Activated CD4-positive, alpha-beta T cell treated with anti-CD3 and anti-CD28 coated beads for 36 hours (primary cell): ENCODE measurements at regions not wholly inside any gene's neighbourhood (a gene's known extent, or its start where the extent isn't known, plus 50 kb on each side); places are given as distances from the start of the nearest gene placed in this dataset.

ENCODE experiments used
- ATAC-seq: fragments of 200-7000 bp; cut with Tn5 transposase; one replicate; pipeline ENCODE4 v1.10.0; 2021; ENCODE audit warnings: mild to moderate bottlenecking, moderate library complexity
- CTCF ChIA-PET: fragments of 350-600 bp; sonication (Branson Sonifier 250); formaldehyde crosslinking; loops from one replicate; lab custom pipeline; 2021; ENCODE audit warnings: antibody characterized with exemption; lab: Charles Lee
- POLR2A ChIA-PET: fragments of 350-600 bp; sonication (Branson Sonifier 250); formaldehyde crosslinking; loops from one replicate; lab custom pipeline; 2021; ENCODE audit warnings: antibody characterized with exemption, inconsistent platforms; lab: Charles Lee
- DNase-seq: peaks from one replicate; pipeline ENCODE4 v3.0.0-alpha.2; 2020
- H3K27ac Mint-ChIP-seq: one replicate; pipeline ENCODE4 v1.8.0; 2021; ENCODE audit warnings: mixed read lengths
- H3K27me3 Mint-ChIP-seq: one replicate; pipeline ENCODE4 v1.8.0; 2021; ENCODE audit warnings: mixed read lengths
- H3K36me3 Mint-ChIP-seq: one replicate; pipeline ENCODE4 v1.8.0; 2021; ENCODE audit warnings: low read depth, mixed read lengths
- H3K4me1 Mint-ChIP-seq: one replicate; pipeline ENCODE4 v1.8.0; 2021; ENCODE audit warnings: mixed read lengths
- H3K4me3 Mint-ChIP-seq: one replicate; pipeline ENCODE4 v1.8.0; 2021; ENCODE audit warnings: mild to moderate bottlenecking, moderate library complexity, mixed read lengths
- H3K9me3 Mint-ChIP-seq: one replicate; pipeline ENCODE4 v1.8.0; 2021; ENCODE audit warnings: low read depth, mixed read lengths
- intact Hi-C, 2 experiments: fragments of 100-400 bp; cut with DNase I in 1 of 2; cut with micrococcal nuclease in 1 of 2; formaldehyde crosslinking; loops; one replicate each; pipeline versions ENCODE4 v1.14.2 to v1.15.1; 2022 to 2024; cut with DNase I, micrococcal nuclease

DNA sequence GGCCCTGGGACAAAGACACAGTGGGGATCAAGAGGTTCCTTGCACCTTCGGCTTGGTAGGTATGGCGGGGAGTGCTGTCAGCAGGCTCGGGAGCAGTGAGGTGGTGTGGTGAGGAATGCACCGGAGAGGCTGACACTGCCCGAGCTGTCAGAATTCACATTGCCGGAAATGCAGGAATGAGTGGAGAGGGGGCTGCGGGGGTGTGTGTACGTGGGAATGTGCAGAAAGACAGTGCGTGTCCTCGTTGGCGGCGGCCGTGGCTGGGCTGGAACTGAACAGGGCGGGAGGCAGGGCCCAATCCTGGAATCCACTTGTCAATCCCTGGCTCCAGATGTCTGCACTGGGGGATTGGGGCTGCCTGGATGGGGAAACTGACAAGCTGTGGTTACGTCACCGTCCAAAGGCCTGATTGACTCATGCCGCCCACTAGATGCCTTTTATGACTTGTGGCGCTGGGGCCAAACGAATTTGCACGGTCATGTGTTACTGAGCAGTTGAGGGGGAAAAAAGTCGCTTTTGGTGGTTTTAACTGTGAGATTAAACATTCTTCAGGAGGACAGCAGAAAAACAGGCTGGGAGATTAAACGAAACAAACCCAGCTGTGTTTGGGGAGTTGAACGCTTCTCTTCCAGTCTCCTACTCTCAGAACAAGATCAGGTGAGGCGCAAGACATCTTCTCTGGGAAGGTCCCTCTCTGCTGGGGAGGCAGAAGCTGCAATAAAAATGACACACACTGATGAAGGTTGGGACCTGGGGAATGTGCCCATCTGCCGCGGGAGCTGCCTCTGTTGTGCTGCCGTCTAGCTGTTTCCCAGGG is 189.4 kb upstream of the GLI2 start:
- Mint-ChIP-seq H3K4me3 (no peak overlapping the region), H3K27me3 (peaks cover 3% of the 10 kb centered on the region), H3K27ac (no peak overlapping the region), H3K36me3 (no peaks in the 10 kb centered on the region), H3K9me3 (no peaks in the 10 kb centered on the region), H3K4me1 (no peaks in the 10 kb centered on the region)
- DNase-seq = peak; percentile 18
- ChIA-PET CTCF (no interaction called here), POLR2A (no interaction called here)
- intact Hi-C loops = no loop called here
- no peak for ATAC-seq

DNA sequence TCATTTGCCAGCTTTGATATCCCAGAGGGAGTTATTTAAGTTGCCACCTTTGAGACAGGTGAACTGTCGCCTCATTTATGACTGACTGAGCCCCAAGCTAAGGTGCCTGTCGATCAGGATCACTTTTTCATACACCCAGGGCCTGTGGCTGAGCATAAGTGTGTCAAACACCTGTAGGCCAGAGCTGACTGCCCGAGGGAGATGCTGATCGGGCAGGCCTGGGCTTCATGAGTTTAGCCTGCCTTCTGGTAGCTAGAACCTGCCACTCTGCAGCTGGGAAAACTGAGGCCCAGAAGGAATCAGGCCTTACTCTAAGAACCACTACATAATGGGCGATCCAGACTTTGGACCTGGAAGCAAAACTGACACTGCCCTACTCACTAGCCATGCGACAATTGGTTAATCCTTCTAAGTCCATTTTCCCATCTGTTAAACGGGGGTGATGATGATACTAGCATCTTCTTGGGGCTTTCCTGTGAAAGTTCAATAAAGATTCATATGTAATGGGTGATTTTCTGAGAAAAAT is 188.7 kb upstream of the GLI2 start:
- ATAC-seq (no peak), DNase-seq (no peak)
- ChIA-PET POLR2A (no interaction called here), CTCF (no interaction called here)
- Mint-ChIP-seq H3K36me3 (no peaks in the 10 kb centered on the region), H3K27me3 (peaks cover 3% of the 10 kb centered on the region), H3K9me3 (no peaks in the 10 kb centered on the region), H3K4me1 (no peaks in the 10 kb centered on the region), H3K27ac (no peak overlapping the region), H3K4me3 (no peak overlapping the region)
- intact Hi-C loops = no loop called here

DNA sequence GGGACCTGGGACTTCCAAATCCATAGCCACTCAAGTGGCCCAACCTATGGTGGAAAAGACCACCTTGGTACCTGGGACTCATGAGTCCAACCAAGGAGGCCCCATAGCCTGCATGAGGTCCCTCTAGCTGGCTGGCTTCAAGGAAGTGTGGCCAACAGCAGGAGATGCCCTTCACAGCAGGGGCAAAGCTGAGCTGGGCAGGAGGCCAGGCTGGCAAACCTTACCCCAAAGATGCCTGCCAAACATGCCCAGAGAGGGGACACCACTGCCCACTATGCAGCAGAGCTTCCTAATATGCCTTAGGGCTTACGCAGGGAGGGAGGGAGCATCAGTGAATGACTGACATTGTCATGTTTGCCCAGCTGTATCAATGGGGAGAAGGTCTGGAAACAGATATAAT is 188.0 kb upstream of the GLI2 start:
- ChIA-PET POLR2A (no interaction called here), CTCF (interaction anchor here (0.6 to 0.7 kb wide), 2 partner anchors 85 to 286 kb away, joined by 3 read pairs; no protein-coding TSS in a partner anchor)
- intact Hi-C loops = no loop called here
- no peak for DNase-seq
- H3K27ac Mint-ChIP-seq = no peak overlapping the region
- H3K36me3 Mint-ChIP-seq = no peaks in the 10 kb centered on the region
- no peaks in the 10 kb centered on the region for H3K4me1 Mint-ChIP-seq
- no peak for ATAC-seq
- H3K27me3 Mint-ChIP-seq = peaks cover 5% of the 10 kb centered on the region
- H3K9me3 Mint-ChIP-seq = no peaks in the 10 kb centered on the region
- no peak overlapping the region for H3K4me3 Mint-ChIP-seq

DNA sequence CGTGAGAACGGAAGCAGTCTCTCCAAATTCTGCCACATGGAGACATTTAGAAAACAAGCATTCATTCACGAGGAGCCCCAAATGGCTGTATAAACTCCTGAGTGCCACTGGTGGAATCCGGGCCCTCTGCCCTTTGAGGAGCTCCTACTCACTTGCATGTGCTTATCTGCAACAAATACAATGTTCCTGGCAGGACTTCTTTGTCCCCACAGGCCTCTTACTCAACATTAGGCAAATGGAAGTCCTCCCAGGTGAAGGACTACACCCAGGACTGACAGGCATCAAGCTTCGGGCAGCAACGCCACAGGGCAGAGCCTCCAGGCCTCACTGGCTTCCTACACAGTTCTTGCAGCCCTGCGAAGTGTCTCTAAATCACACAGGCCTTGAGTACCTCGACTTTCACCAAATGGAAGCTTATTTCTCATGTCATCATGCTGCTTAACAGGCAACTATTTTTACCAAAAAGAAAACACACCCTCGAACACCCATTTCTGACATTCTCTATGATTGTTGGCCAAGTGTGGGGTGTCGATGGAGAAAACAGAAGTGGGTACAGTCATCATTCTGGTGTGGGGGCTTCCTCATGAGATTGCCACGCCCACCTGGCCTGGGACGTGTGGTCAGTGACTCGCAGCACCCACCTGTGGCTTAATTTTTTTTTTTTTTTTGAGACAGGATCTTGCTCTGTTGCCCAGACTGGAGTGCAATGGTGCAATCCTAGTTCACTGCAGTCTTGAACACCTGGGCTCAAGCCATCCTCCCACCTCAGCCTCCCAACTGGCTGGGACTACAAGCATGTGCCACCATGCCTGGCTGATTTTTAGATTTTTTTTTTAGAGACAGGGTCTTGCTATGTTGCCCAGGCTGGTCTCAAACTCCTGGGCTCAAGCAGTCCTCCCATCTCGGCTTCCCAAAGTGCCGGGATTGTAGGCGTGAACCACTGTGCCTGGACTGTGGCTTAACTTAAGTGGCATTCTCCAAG is 186.8 kb upstream of the GLI2 start:
- H3K27ac Mint-ChIP-seq = no peak overlapping the region
- no peaks in the 10 kb centered on the region for H3K9me3 Mint-ChIP-seq
- peaks cover 3% of the 10 kb centered on the region for H3K4me1 Mint-ChIP-seq
- ChIA-PET POLR2A (no interaction called here), CTCF (no interaction called here)
- DNase-seq = no peak
- no peaks in the 10 kb centered on the region for H3K36me3 Mint-ChIP-seq
- peaks cover 13% of the 10 kb centered on the region for H3K27me3 Mint-ChIP-seq
- no peak for ATAC-seq
- intact Hi-C loops = no loop called here
- no peak overlapping the region for H3K4me3 Mint-ChIP-seq

- ATAC-seq = no peak
- H3K4me3 Mint-ChIP-seq = no peak overlapping the region
- intact Hi-C loops = no loop called here
- no peaks in the 10 kb centered on the region for H3K36me3 Mint-ChIP-seq
- peaks cover 3% of the 10 kb centered on the region for H3K4me1 Mint-ChIP-seq
- H3K27ac Mint-ChIP-seq = no peak overlapping the region
- no peak for DNase-seq
- H3K9me3 Mint-ChIP-seq = no peaks in the 10 kb centered on the region
- POLR2A ChIA-PET = no interaction called here
- H3K27me3 Mint-ChIP-seq = peaks cover 20% of the 10 kb centered on the region
- CTCF ChIA-PET = no interaction called here
These were observed 185.8 kb upstream of the GLI2 start for GRCh38 chr2:120549841-120550240.

DNA sequence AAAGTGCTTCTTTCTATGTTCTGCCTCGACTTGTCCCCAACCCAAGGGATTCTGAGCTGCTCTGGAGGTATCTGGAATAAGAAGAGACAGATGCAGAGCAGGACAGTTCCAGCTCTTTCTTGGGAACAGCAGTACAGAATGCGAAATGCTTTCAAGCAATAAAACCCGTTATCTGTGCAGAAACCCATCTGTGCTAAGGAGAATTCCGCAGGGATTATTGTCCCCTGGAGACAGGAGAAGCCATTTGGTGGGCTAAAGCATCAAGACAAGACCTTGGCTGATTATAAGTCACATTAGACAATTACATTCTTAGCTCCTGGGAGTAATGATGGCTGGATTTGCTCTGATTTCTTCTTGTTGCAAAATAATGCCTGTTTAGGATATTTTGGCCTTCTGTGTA is 185.4 kb upstream of the GLI2 start:
- H3K36me3 Mint-ChIP-seq = no peaks in the 10 kb centered on the region
- intact Hi-C loops = no loop called here
- ChIA-PET CTCF (no interaction called here), POLR2A (no interaction called here)
- H3K27me3 Mint-ChIP-seq = peaks cover 20% of the 10 kb centered on the region
- no peaks in the 10 kb centered on the region for H3K9me3 Mint-ChIP-seq
- no peak for ATAC-seq
- H3K4me1 Mint-ChIP-seq = peaks cover 3% of the 10 kb centered on the region
- no peak overlapping the region for H3K27ac Mint-ChIP-seq
- no peak for DNase-seq
- H3K4me3 Mint-ChIP-seq = no peak overlapping the region

DNA sequence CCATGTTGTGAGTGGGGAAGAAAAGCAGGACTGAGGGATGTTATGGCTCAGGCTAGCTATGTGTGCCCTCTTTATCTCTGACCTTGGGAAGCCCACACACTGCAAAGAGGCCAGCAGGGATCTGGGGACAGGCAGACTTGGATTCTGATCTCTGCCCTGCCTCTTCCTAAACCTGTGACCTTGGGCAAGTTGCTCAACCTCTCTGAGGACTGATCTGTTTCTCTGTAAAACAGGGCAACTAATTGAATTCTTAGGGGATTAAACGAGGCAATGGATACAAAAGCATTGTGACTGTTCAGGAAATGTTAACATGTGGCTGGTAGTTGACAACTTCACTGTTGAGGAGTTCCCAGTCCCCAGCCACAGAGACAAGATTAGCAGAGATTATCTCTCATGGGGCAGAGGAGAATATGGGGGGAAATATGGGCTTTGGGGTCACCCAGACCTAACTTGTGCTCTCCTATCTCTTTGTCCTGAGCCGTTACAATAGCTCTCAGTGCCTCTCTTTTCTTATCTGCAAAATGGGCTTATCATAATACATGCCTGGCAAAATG is 184.7 kb upstream of the GLI2 start:
- POLR2A ChIA-PET = no interaction called here
- no peak overlapping the region for H3K27ac Mint-ChIP-seq
- peaks cover 17% of the 10 kb centered on the region for H3K27me3 Mint-ChIP-seq
- DNase-seq = no peak
- H3K36me3 Mint-ChIP-seq = no peaks in the 10 kb centered on the region
- intact Hi-C loops = no loop called here
- H3K9me3 Mint-ChIP-seq = no peaks in the 10 kb centered on the region
- CTCF ChIA-PET = interaction anchor here (0.6 to 1.5 kb wide), 3 partner anchors 130 to 894 kb away, joined by 3 to 6 read pairs (median 3); no protein-coding TSS in a partner anchor
- peaks cover 3% of the 10 kb centered on the region for H3K4me1 Mint-ChIP-seq
- no peak for ATAC-seq
- no peak overlapping the region for H3K4me3 Mint-ChIP-seq

DNA sequence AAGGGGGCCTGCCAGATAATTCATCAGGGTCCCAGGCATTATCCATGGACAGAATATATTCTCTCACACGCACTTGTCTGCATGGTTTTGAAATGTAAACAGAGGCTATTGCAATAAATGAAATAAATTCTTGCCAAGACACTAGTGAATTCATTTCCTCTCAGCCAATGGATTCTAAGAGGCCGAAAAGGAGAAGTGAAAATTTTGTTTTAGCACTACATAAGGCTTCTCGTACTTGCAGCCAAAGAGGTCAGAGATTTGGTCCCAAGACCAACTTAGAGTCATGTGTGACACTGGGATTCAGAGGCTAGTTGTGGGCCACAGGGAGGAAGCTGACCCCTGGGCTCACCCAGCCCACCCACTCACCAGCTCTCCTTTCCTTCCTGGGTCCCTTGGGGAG is 184.1 kb upstream of the GLI2 start:
- ATAC-seq = no peak
- no peak overlapping the region for H3K4me3 Mint-ChIP-seq
- CTCF ChIA-PET = interaction anchor here (1.2 to 1.5 kb wide), 3 partner anchors 99 to 223 kb away, joined by 3 to 6 read pairs (median 3); no protein-coding TSS in a partner anchor
- H3K9me3 Mint-ChIP-seq = no peaks in the 10 kb centered on the region
- H3K27ac Mint-ChIP-seq = no peak overlapping the region
- intact Hi-C loops = no loop called here
- H3K36me3 Mint-ChIP-seq = no peaks in the 10 kb centered on the region
- DNase-seq = no peak
- peaks cover 3% of the 10 kb centered on the region for H3K4me1 Mint-ChIP-seq
- peaks cover 20% of the 10 kb centered on the region for H3K27me3 Mint-ChIP-seq
- POLR2A ChIA-PET = no interaction called here

DNA sequence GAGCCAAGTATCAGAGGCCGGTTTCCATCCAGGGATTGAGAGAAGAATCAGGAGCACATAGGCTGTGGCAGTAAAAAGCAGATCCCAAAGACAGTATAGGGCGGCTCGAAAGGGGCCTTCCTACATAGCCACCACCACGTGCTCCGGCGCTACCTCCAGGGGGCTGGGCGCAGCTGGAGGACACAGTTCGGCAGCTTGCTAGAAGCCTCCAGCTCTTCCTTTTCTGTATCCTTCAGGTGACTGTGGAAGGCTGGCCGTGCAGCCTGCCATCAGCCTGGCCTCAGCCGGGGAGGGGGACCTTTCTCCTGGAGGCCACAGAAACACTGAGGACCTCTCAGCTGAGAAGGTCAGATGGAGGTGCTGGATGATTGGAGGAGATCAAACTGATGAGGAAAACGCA is 183.6 kb upstream of the GLI2 start:
- POLR2A ChIA-PET = no interaction called here
- Mint-ChIP-seq H3K4me1 (peaks cover 3% of the 10 kb centered on the region), H3K4me3 (no peak overlapping the region), H3K9me3 (no peaks in the 10 kb centered on the region), H3K27me3 (peaks cover 20% of the 10 kb centered on the region), H3K36me3 (no peaks in the 10 kb centered on the region), H3K27ac (no peak overlapping the region)
- intact Hi-C loops = no loop called here
- CTCF ChIA-PET = interaction anchor here (1.2 to 1.5 kb wide), 3 partner anchors 98 to 223 kb away, joined by 3 to 6 read pairs (median 3); no protein-coding TSS in a partner anchor
- ATAC-seq (no peak), DNase-seq (no peak)

- peaks cover 3% of the 10 kb centered on the region for H3K4me1 Mint-ChIP-seq
- peaks cover 20% of the 10 kb centered on the region for H3K27me3 Mint-ChIP-seq
- intact Hi-C loops = loop anchor here in 1 of 2 experiments (1.0 kb wide), 1 partner anchor 210 kb away; no protein-coding TSS in a partner anchor
- H3K4me3 Mint-ChIP-seq = no peak overlapping the region
- DNase-seq = peak; percentile 71
- peak; percentile 77 for ATAC-seq
- no peak overlapping the region for H3K27ac Mint-ChIP-seq
- no peaks in the 10 kb centered on the region for H3K36me3 Mint-ChIP-seq
- POLR2A ChIA-PET = no interaction called here
- CTCF ChIA-PET = interaction anchor here (0.5 to 1.5 kb wide), 8 partner anchors 41 to 1138 kb away, joined by 3 to 9 read pairs (median 3); no protein-coding TSS in a partner anchor
- no peaks in the 10 kb centered on the region for H3K9me3 Mint-ChIP-seq
These were observed 182.7 kb upstream of the GLI2 start for GRCh38 chr2:120552800-120553481.
